AG20443 (cell line): ENCODE measurements at regions not wholly inside any gene's neighbourhood (a gene's known extent, or its start where the extent isn't known, plus 50 kb on each side); places are given as distances from the start of the nearest gene placed in this dataset.
"Not testable (repeated sequence)": the region's sequence is repeated elsewhere in the genome, so short reads cannot be mapped to it uniquely, and the experiment has no call there.

Source experiments
- DNase-seq: peaks from one replicate; pipeline ENCODE4 v3.0.0; 2012; ENCODE audit warnings: low spot score, mixed read lengths

GRCh38 chr16:5756969-5757368 lies 659.4 kb upstream of the EEF2KMT start:
- no peak for DNase-seq

- DNase-seq, result no peak
Observed at GRCh38 chr16:5753381-5753780, 655.8 kb upstream of the EEF2KMT start.

DNA sequence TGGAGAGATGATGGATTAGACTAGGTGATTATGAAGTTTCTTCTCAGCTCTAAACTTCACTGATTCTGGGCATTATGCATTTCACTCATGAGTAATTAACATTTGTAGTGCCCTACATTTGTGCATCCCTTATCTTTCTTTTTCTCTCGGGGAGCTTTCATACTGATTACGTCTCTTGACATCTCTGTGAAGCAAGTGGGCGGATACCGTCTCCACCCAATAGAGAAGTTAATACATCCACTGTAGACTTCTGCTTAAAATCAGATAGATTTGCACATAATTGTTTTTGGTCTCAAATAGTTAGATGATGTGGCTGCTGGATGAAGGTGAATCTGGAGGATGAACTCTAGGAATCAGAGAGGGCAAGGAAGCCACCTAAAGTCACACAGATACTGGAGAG lies 653.6 kb upstream of the EEF2KMT start:
- DNase-seq, result no peak

DNA sequence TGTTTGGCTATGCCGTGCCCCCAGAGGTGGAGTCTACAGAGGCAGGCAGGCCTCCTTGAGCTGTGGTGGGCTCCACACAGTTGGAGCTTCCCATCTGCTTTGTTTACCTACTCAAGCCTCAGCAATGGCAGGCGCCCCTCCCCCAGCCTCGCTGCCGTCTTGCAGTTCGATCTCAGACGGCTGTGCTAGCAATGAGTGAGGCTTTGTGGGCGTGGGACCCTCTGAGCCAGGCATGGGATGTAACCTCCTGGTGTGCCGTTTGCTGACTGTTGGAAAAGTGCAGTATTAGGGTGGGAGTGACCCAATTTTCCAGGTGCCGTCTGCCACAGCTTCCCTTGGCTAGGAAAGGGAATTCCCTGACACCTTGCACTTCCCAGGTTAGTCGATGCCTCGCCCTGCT lies 652.8 kb upstream of the EEF2KMT start:
- not testable (repeated sequence) for DNase-seq

DNA sequence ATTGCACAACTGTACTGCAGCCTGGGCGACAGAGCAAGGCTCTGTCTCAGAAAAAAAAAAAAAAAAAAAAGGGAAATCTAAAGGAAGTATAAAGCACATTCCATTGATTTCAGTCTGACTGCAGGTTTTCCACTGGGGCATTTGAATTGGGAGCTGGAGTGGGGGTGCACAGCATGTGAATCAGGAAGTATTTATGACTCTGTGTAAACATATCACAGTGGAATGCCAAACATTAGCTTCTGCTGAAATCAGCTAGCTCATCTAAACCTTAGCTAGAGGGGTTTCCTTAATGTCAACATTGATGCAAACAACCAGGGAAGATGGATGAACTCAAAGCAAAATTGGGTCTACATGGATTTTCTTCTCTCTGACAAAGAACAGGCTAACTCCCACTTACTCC lies 641.0 kb upstream of the EEF2KMT start:
- DNase-seq, result no peak

DNA sequence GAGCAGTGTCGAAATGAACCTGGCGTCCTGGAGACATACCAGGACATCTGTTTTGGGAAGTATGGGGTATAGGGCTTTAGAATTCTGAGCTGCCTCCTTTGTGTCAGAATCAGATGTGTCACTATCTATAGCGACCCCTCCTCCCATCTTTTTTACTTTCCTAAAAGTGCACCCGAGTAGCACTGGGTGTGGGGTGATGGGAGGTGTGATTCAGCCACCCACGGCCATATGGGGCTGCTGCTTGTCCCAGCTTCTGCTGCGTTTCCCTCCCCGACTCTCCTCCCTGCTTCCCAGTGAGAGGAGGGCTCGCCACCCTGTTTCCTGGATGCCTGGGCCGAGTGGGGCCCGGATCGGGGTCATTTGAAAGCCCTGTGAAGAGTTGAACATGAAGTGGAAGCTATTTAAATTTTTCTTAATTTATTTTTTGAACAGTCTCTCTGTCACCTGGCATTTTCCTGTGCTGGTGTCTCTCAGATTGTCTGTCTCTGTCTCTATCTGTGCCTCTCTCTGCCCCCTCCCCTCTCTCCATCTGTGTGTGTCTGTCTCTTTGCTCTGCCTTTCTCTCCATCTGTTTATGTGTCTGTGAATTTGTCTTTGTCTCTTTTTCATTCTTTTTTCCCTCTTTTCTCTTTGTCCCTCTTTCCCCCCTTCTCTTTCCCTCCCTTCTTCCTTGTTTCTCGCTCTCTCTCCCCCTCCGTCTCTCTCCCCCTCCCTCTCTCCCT lies 638.8 kb upstream of the EEF2KMT start:
- no peak for DNase-seq

- no peak for DNase-seq
Observed at GRCh38 chr16:5735444-5735843, 637.8 kb upstream of the EEF2KMT start.

DNA sequence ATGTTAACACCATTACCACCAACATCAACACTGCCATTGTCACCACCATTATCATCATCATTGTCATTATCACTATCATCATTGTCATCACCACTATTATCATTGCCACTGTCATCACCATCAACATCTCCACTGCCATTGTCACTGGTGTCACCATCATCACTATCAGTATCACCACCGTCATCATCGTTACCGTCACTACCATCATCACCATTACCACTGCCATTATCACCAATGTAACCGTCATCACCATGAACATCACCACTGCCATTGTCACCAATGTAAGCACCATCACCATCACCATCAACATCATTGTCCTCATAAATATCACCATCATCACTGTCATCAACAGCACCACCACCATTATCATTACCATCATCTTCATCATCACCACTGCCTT lies 633.2 kb upstream of the EEF2KMT start:
- no peak for DNase-seq

GRCh38 chr16:5722116-5722619 lies 624.6 kb upstream of the EEF2KMT start:
- no peak for DNase-seq

GRCh38 chr16:5715155-5715554 lies 617.6 kb upstream of the EEF2KMT start:
- DNase-seq, result no peak

- no peak for DNase-seq
Observed at GRCh38 chr16:5709889-5710288, 612.3 kb upstream of the EEF2KMT start.

DNA sequence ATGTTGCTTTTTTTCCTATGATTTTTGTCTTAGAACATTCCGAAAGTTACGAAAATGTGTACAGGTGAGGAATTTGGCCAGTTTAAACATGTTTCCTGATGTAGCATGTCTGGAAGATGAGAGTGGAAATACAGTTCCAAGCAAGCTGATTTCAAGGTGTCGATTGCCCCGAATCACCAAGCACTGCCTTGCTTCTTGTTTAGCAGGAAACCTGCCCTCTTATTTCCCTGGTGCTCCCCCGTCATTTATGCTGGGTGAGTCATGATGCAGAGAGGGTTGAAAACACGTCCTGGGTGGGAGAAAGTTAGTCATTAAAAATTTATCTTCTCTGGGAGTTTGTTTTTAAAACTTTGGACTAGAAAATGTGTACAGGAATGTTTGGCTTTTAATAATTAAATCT lies 608.6 kb upstream of the EEF2KMT start:
- DNase-seq, result no peak

DNA sequence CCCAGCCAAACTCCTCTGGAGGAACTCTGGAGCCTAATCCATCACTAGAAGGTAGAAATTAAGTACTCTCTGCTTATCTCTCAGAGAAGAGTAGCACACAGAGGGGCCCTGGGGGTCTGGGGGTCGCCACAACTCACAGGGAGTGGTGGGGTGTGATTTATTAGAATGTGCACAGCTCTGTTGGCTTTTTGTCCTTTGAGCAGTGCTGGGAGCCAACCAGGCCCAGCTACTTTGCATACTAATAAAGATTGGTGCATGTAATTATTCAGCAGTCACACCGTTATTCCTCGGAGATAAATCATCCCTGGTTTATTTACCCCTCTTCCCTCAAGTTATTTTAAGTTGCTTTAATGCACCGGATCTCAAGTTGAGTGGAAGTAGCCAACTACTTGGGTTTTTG lies 606.7 kb upstream of the EEF2KMT start:
- no peak for DNase-seq

- DNase-seq, result no peak
Observed at GRCh38 chr16:5693426-5693825, 595.8 kb upstream of the EEF2KMT start.

- DNase-seq, result no peak
Observed at GRCh38 chr16:5681966-5682365, 584.4 kb upstream of the EEF2KMT start.

GRCh38 chr16:5678371-5678770 lies 580.8 kb upstream of the EEF2KMT start:
- no peak for DNase-seq

DNA sequence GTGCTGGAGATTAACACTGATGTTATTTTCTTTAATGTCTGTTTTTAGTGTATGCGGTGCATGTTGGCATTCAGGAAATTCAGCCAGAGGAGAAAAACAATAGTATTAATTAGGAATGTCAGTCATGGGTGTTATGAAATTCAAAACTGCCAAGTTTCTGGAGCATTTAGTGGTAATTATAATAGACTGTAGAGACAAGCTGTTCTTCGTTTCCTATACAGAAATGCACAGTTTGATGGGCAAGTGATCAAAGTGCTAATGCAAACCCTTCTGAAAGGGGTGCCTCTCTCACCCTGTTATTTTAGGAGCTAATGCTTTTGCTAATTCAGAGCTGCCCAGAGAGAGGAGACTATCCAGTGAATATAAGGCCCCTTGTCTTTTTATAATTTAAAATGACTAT lies 573.8 kb upstream of the EEF2KMT start:
- no peak for DNase-seq

DNA sequence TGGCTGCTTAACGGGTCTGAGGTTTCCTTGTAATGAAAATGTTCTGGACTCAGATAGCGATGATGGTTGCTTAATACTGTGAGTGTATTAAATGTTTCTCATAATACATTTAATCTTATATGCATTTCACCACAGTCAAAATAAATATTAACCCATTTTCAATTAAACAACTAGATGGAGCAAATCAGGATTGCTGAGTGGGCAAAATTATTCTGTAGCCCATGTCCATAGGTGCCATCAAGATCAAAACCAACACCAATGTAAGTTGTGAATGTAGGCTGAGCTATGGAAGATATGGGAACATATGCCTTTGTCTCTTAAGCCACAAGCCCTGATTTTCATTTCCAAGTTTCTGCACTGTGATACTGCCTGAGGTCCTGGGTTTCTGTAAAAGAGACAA lies 572.6 kb upstream of the EEF2KMT start:
- no peak for DNase-seq

GRCh38 chr16:5668553-5668952 lies 571.0 kb upstream of the EEF2KMT start:
- no peak for DNase-seq

GRCh38 chr16:5665834-5666233 lies 568.2 kb upstream of the EEF2KMT start:
- no peak for DNase-seq

- no peak for DNase-seq
Observed at GRCh38 chr16:5653789-5654188, 556.2 kb upstream of the EEF2KMT start.

- no peak for DNase-seq
Observed at GRCh38 chr16:5653041-5653440, 555.4 kb upstream of the EEF2KMT start.

- no peak for DNase-seq
Observed at GRCh38 chr16:5649762-5650743, 552.5 kb upstream of the EEF2KMT start.
